ENCODE measurements at regions not wholly inside any gene's neighbourhood (a gene's known extent, or its start where the extent isn't known, plus 50 kb on each side); places are given as distances from the start of the nearest gene placed in this dataset.
"Not testable (repeated sequence)": the region's sequence is repeated elsewhere in the genome, so short reads cannot be mapped to it uniquely, and the experiment has no call there.

DNA sequence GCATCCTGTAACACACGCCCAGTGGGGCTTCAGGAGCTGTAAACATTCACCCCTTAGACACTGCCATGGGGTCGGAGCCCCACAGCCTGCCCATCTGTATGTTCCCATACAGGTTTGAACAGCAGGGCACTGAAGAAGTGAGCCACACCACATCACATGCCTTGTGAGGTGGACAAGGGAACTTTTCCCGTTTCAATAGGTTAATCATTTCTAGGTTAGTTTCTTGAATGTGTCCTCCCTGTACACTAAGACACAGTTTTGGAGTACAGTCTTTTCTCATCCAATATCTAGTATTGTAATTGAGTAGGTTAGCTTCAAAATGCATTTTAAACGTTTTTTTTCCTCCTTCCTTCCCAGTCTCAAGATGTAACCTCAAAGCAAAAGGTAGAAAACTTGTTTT lies 700.2 kb upstream of the PCDH20 start:
- no peak for ATAC-seq
- no peak for TF ChIP-seq ZNF565 (CRISPR knock-in tag; conservative IDR thresholded peaks at IDR 0.05; ENCODE audit: low read depth)
- TF ChIP-seq ZFP3 (CRISPR knock-in tag; IDR thresholded peaks at IDR 0.05), result no peak
- TF ChIP-seq, protein P1, sequence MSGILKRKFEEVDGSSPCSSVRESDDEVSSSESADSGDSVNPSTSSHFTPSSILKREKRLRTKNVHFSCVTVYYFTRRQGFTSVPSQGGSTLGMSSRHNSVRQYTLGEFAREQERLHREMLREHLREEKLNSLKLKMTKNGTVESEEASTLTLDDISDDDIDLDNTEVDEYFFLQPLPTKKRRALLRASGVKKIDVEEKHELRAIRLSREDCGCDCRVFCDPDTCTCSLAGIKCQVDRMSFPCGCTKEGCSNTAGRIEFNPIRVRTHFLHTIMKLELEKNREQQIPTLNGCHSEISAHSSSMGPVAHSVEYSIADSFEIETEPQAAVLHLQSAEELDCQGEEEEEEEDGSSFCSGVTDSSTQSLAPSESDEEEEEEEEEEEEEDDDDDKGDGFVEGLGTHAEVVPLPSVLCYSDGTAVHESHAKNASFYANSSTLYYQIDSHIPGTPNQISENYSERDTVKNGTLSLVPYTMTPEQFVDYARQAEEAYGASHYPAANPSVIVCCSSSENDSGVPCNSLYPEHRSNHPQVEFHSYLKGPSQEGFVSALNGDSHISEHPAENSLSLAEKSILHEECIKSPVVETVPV (CRISPR knock-in tag; IDR thresholded peaks at IDR 0.05), result no peak
- TF ChIP-seq BACH2 (CRISPR knock-in tag; IDR thresholded peaks at IDR 0.05; ENCODE audit: borderline replicate concordance), result no peak
- TF ChIP-seq TOX (CRISPR knock-in tag; IDR thresholded peaks at IDR 0.05; ENCODE audit: borderline replicate concordance), result no peak
- no peak for TF ChIP-seq PPARA (CRISPR knock-in tag; IDR thresholded peaks at IDR 0.05; ENCODE audit: borderline replicate concordance)
- no peak for TF ChIP-seq ZFP30 (CRISPR knock-in tag; IDR thresholded peaks at IDR 0.05)
- no peak for TF ChIP-seq OSR1 (CRISPR knock-in tag; IDR thresholded peaks at IDR 0.05)
- no peak for TF ChIP-seq TCF4 (CRISPR knock-in tag; IDR thresholded peaks at IDR 0.05; ENCODE audit: borderline replicate concordance)
- TF ChIP-seq SNAI2 (CRISPR knock-in tag; IDR thresholded peaks at IDR 0.05), result no peak
- TF ChIP-seq ZNF8 (CRISPR knock-in tag; IDR thresholded peaks at IDR 0.05), result no peak
- TF ChIP-seq, protein P2, sequence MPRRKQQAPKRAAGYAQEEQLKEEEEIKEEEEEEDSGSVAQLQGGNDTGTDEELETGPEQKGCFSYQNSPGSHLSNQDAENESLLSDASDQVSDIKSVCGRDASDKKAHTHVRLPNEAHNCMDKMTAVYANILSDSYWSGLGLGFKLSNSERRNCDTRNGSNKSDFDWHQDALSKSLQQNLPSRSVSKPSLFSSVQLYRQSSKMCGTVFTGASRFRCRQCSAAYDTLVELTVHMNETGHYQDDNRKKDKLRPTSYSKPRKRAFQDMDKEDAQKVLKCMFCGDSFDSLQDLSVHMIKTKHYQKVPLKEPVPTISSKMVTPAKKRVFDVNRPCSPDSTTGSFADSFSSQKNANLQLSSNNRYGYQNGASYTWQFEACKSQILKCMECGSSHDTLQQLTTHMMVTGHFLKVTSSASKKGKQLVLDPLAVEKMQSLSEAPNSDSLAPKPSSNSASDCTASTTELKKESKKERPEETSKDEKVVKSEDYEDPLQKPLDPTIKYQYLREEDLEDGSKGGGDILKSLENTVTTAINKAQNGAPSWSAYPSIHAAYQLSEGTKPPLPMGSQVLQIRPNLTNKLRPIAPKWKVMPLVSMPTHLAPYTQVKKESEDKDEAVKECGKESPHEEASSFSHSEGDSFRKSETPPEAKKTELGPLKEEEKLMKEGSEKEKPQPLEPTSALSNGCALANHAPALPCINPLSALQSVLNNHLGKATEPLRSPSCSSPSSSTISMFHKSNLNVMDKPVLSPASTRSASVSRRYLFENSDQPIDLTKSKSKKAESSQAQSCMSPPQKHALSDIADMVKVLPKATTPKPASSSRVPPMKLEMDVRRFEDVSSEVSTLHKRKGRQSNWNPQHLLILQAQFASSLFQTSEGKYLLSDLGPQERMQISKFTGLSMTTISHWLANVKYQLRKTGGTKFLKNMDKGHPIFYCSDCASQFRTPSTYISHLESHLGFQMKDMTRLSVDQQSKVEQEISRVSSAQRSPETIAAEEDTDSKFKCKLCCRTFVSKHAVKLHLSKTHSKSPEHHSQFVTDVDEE (CRISPR knock-in tag; IDR thresholded peaks at IDR 0.05), result no peak
- no peak for TF ChIP-seq RARB (CRISPR knock-in tag; IDR thresholded peaks at IDR 0.05)

DNA sequence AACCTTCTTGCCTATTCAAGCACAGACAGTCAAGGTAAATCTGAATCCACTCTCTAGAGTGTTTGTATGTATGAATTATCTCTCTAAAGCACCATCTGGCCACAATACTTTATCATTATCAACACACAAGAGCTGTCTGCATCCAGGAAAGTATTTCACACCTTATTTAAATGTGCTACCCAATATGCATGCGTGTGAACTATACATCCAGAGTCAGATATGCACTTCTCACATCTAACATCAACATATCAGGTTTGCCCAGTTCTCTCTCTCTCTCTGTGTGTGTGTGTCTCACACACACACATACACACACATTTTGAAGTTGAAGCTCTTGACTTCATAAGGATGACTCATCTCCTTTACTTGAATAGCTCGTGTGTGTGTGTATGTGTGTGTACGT lies 697.5 kb upstream of the PCDH20 start:
- TF ChIP-seq ZFP30 (CRISPR knock-in tag; IDR thresholded peaks at IDR 0.05) (no peak), ZNF565 (CRISPR knock-in tag; conservative IDR thresholded peaks at IDR 0.05; ENCODE audit: low read depth) (no peak), ZC3H10 (CRISPR knock-in tag; IDR thresholded peaks at IDR 0.05) (no peak), TOX (CRISPR knock-in tag; IDR thresholded peaks at IDR 0.05; ENCODE audit: borderline replicate concordance) (no peak), ARNTL (CRISPR knock-in tag; IDR thresholded peaks at IDR 0.05; ENCODE audit: borderline replicate concordance, low read depth) (no peak)
- TF ChIP-seq, protein P3, sequence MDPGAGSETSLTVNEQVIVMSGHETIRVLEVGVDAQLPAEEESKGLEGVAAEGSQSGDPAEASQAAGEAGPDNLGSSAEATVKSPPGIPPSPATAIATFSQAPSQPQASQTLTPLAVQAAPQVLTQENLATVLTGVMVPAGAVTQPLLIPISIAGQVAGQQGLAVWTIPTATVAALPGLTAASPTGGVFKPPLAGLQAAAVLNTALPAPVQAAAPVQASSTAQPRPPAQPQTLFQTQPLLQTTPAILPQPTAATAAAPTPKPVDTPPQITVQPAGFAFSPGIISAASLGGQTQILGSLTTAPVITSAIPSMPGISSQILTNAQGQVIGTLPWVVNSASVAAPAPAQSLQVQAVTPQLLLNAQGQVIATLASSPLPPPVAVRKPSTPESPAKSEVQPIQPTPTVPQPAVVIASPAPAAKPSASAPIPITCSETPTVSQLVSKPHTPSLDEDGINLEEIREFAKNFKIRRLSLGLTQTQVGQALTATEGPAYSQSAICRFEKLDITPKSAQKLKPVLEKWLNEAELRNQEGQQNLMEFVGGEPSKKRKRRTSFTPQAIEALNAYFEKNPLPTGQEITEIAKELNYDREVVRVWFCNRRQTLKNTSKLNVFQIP (CRISPR knock-in tag; IDR thresholded peaks at IDR 0.05; ENCODE audit: borderline replicate concordance, low read depth), result no peak
- TF ChIP-seq, protein P4, sequence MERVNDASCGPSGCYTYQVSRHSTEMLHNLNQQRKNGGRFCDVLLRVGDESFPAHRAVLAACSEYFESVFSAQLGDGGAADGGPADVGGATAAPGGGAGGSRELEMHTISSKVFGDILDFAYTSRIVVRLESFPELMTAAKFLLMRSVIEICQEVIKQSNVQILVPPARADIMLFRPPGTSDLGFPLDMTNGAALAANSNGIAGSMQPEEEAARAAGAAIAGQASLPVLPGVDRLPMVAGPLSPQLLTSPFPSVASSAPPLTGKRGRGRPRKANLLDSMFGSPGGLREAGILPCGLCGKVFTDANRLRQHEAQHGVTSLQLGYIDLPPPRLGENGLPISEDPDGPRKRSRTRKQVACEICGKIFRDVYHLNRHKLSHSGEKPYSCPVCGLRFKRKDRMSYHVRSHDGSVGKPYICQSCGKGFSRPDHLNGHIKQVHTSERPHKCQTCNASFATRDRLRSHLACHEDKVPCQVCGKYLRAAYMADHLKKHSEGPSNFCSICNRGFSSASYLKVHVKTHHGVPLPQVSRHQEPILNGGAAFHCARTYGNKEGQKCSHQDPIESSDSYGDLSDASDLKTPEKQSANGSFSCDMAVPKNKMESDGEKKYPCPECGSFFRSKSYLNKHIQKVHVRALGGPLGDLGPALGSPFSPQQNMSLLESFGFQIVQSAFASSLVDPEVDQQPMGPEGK (CRISPR knock-in tag; IDR thresholded peaks at IDR 0.05; ENCODE audit: borderline replicate concordance), result no peak
- ATAC-seq, result no peak

DNA sequence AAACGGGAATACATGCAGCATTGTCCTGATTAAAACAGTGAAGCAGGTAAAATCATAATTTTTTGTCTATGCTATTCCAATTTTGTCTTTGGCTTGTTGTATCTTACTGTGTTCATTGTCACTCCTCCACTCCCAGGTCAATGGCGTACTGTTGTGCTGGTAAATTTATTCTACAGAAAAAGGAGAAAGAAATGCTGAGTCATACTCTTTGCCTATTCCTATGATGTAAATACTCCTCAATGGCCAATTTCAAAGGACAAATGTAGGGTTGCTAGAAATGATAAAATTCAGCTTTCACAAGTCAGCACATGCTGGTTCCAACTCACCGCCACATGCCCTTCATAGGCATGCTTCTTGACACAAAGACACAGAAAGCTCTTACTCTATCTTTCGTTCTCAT lies 694.4 kb upstream of the PCDH20 start:
- no peak for ATAC-seq

DNA sequence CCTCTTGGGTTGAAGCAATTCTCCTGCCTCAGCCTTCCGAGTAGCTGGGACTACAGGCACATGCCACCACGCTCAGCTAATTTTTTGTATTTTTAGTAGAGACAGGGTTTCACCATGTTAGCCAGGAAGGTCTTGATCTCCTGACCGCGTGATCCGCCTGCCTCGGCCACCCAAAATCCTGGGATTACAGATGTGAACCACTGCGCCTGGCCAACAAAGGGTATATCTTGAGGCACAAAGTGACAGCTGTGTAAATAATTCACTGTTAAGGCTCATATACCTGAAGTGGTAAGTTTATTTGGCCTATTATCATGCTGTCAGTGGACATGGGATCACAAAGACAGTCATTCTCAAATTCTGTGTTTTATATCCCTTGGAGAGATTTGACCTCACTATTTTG lies 688.5 kb upstream of the PCDH20 start:
- ATAC-seq, result not testable (repeated sequence)

More for the DNA sequence above, 694.4 kb upstream of the PCDH20 start:
- TF ChIP-seq RARB (CRISPR knock-in tag; IDR thresholded peaks at IDR 0.05) (no peak), PPARA (CRISPR knock-in tag; IDR thresholded peaks at IDR 0.05; ENCODE audit: borderline replicate concordance) (no peak), ZFP3 (CRISPR knock-in tag; IDR thresholded peaks at IDR 0.05) (no peak), TCF4 (CRISPR knock-in tag; IDR thresholded peaks at IDR 0.05; ENCODE audit: borderline replicate concordance) (no peak), ZNF8 (CRISPR knock-in tag; IDR thresholded peaks at IDR 0.05) (no peak)
- TF ChIP-seq, protein P5, sequence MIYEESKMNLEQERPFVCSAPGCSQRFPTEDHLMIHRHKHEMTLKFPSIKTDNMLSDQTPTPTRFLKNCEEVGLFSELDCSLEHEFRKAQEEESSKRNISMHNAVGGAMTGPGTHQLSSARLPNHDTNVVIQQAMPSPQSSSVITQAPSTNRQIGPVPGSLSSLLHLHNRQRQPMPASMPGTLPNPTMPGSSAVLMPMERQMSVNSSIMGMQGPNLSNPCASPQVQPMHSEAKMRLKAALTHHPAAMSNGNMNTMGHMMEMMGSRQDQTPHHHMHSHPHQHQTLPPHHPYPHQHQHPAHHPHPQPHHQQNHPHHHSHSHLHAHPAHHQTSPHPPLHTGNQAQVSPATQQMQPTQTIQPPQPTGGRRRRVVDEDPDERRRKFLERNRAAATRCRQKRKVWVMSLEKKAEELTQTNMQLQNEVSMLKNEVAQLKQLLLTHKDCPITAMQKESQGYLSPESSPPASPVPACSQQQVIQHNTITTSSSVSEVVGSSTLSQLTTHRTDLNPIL (CRISPR knock-in tag; IDR thresholded peaks at IDR 0.05; ENCODE audit: low read depth), result no peak
- TF ChIP-seq, protein P2 (CRISPR knock-in tag; IDR thresholded peaks at IDR 0.05), result no peak
